Colonic mucosa (tissue), 4 donors: ENCODE measurements at regions not wholly inside any gene's neighbourhood (a gene's known extent, or its start where the extent isn't known, plus 50 kb on each side); places are given as distances from the start of the nearest gene placed in this dataset.

Source experiments
- DNase-seq: peaks from one replicate; pipeline ENCODE4 v3.0.0-alpha.2; 2020
- H3K27ac ChIP-seq: fragments of 200-600 bp; one replicate; pipeline ENCODE4 v1.8.0; 2021
- H3K27me3 ChIP-seq: fragments of 200-600 bp; one replicate; pipeline ENCODE4 v1.8.0; 2021
- H3K36me3 ChIP-seq: fragments of 200-600 bp; one replicate; pipeline ENCODE4 v1.8.0; 2021
- H3K4me1 ChIP-seq: fragments of 200-600 bp; one replicate; pipeline ENCODE4 v1.8.0; 2021; ENCODE audit warnings: mild to moderate bottlenecking
- H3K4me3 ChIP-seq: fragments of 200-600 bp; one replicate; pipeline ENCODE4 v1.8.0; 2021
- H3K9ac ChIP-seq, 2 donors: one replicate each; pipeline ENCODE4 v1.7.0; 2013; ENCODE audit warnings: control low read depth in 2 of 2, low read depth in 2 of 2, low read length in 2 of 2
- H3K9me3 ChIP-seq: fragments of 200-600 bp; one replicate; pipeline ENCODE4 v1.8.0; 2021
- CTCF ChIP-seq: fragments of 200-600 bp; IDR thresholded peaks from one replicate; pipeline ENCODE4 v1.8.0; 2022; ENCODE audit warnings: antibody characterized with exemption, mild to moderate bottlenecking
- intact Hi-C: fragments of 100-400 bp; cut with DNase I; formaldehyde crosslinking; loops from one replicate; pipeline ENCODE4 v1.14.1; 2022
- donor health status: healthy.
- donor health status: DM: no; HTN: no; CAD: no.
- donor health status: DM: no; HTN: no; CAD: no.

GRCh38 chr14:24744641-24745040 is 110.7 kb upstream of the GZMB start:
- Histone ChIP-seq H3K27ac (no peak overlapping the region), H3K9me3 (no peaks in the 10 kb centered on the region), H3K4me1 (no peaks in the 10 kb centered on the region), H3K27me3 (no peaks in the 10 kb centered on the region), H3K36me3 (no peaks in the 10 kb centered on the region), H3K4me3 (no peak overlapping the region), H3K9ac (no peak overlapping the region)
- intact Hi-C loops: no loop called here
- TF ChIP-seq CTCF: no peak
- DNase-seq: no peak

GRCh38 chr14:24741871-24742270 is 107.9 kb upstream of the GZMB start:
- Histone ChIP-seq H3K9me3 (no peaks in the 10 kb centered on the region), H3K27me3 (no peaks in the 10 kb centered on the region), H3K4me3 (no peak overlapping the region), H3K4me1 (no peaks in the 10 kb centered on the region), H3K36me3 (no peaks in the 10 kb centered on the region), H3K27ac (no peak overlapping the region), H3K9ac (no peak overlapping the region)
- no peak for TF ChIP-seq CTCF
- intact Hi-C loops: no loop called here
- no peak for DNase-seq

GRCh38 chr14:24735984-24736630 is 102.1 kb upstream of the GZMB start:
- H3K9me3 ChIP-seq: no peaks in the 10 kb centered on the region
- intact Hi-C loops: loop anchor here (5.0 to 10.0 kb wide), 2 partner anchors 69 to 396 kb away; no protein-coding TSS in a partner anchor
- no peaks in the 10 kb centered on the region for H3K36me3 ChIP-seq
- H3K9ac ChIP-seq: no peak overlapping the region
- no peak overlapping the region for H3K4me3 ChIP-seq
- no peaks in the 10 kb centered on the region for H3K4me1 ChIP-seq
- DNase-seq: no peak
- no peak for TF ChIP-seq CTCF
- H3K27ac ChIP-seq: no peak overlapping the region
- no peaks in the 10 kb centered on the region for H3K27me3 ChIP-seq

GRCh38 chr14:24734917-24735500 is 101.0 kb upstream of the GZMB start:
- TF ChIP-seq CTCF: peak; percentile 72
- peak; percentile 71 for DNase-seq
- Histone ChIP-seq H3K27me3 (no peaks in the 10 kb centered on the region), H3K9ac (no peak overlapping the region), H3K4me3 (no peak overlapping the region), H3K27ac (no peak overlapping the region), H3K4me1 (no peaks in the 10 kb centered on the region), H3K9me3 (no peaks in the 10 kb centered on the region), H3K36me3 (no peaks in the 10 kb centered on the region)
- intact Hi-C loops: loop anchor here (5.0 to 10.0 kb wide), 3 partner anchors 70 to 417 kb away; no protein-coding TSS in a partner anchor

- no peak for DNase-seq
- H3K27ac ChIP-seq: no peak overlapping the region
- no peaks in the 10 kb centered on the region for H3K9me3 ChIP-seq
- no peak overlapping the region for H3K4me3 ChIP-seq
- H3K4me1 ChIP-seq: no peaks in the 10 kb centered on the region
- intact Hi-C loops: no loop called here
- no peak overlapping the region for H3K9ac ChIP-seq
- no peaks in the 10 kb centered on the region for H3K36me3 ChIP-seq
- TF ChIP-seq CTCF: no peak
- no peaks in the 10 kb centered on the region for H3K27me3 ChIP-seq
Measured at GRCh38 chr14:24726480-24726879, 92.5 kb upstream of the GZMB start.
